Stimulated activated CD4-positive, alpha-beta T cell treated with anti-CD3 and anti-CD28 coated beads, Interleukin-4, amount 100 ng/mL, for 1 hour (primary cell): ENCODE measurements at regions not wholly inside any gene's neighbourhood (a gene's known extent, or its start where the extent isn't known, plus 50 kb on each side); places are given as distances from the start of the nearest gene placed in this dataset.
"Not testable (repeated sequence)": the region's sequence is repeated elsewhere in the genome, so short reads cannot be mapped to it uniquely, and the experiment has no call there.

ENCODE experiments used
- DNase-seq: peaks from one replicate; pipeline ENCODE4 v3.0.0-alpha.2; 2020

- no peak for DNase-seq
These were observed 72.9 kb upstream of the EEF1E1 start for GRCh38 chr6:8175046-8175777.

DNA sequence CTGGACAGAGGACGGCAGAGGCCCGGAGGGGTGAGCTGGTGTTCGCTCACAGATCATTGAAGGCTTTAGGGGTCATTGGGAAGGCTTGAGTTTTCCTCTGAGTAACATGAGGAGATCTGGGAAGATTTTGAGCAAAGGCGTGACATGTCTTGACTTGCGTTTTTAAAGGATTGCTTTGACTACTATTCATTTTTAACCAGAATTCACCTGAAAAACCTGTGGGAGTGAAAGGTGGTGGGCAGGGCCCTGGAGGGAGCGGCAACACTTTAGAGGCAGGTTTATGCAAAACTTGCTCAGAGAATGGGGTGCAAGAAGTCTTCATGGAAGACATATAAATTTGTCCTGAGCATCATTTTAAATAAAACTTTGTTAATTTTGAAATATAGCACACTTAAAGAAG is 72.2 kb upstream of the EEF1E1 start:
- no peak for DNase-seq

GRCh38 chr6:8172530-8172929 is 70.2 kb upstream of the EEF1E1 start:
- DNase-seq, result no peak

GRCh38 chr6:8170754-8171153 is 68.4 kb upstream of the EEF1E1 start:
- DNase-seq, result no peak

- DNase-seq, result no peak
These were observed 67.9 kb upstream of the EEF1E1 start for GRCh38 chr6:8170245-8170644.

GRCh38 chr6:8166156-8166555 is 63.8 kb upstream of the EEF1E1 start:
- DNase-seq, result no peak

DNA sequence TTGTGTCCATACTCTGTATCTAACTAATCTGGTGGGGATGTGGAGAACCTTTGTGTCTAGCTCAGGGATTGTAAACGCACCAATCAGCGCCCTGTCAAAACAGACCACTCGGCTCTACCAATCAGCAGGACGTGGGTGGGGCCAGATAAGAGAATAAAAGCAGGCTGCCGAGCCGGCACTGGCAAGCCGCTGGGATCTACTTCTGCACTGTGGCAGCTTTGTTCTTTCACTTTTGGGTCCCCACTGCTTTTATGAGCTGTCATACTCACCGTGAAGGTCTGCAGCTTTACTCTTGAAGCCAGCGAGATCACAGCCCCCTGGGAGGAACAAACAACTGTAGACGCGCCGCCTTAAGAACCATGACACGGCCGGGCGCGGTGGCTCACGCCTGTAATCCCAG is 62.7 kb upstream of the EEF1E1 start:
- DNase-seq, result not testable (repeated sequence)

GRCh38 chr6:8164281-8164680 is 61.9 kb upstream of the EEF1E1 start:
- DNase-seq, result not testable (repeated sequence)

GRCh38 chr6:8159966-8160365 is 57.6 kb upstream of the EEF1E1 start:
- no peak for DNase-seq

DNA sequence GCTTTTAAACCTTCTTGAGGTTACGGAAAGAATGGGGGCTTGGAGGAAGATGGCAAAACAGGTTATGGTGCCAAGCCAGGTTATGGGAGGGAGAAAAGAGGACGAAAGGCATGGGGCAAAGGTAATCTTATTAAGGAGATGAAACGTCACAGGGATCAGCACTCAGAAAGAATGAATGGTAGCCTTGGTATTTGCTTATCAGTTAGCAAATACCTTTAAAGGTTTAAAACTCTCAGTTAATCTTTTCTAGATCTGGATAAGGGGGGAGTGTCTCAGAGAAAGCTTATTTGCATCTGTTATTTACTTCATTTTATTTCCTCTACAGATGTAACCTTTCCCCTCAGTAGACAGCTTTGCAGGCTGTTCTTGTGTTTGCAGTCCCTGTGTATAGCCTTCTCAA is 55.5 kb upstream of the EEF1E1 start:
- DNase-seq, result no peak

DNA sequence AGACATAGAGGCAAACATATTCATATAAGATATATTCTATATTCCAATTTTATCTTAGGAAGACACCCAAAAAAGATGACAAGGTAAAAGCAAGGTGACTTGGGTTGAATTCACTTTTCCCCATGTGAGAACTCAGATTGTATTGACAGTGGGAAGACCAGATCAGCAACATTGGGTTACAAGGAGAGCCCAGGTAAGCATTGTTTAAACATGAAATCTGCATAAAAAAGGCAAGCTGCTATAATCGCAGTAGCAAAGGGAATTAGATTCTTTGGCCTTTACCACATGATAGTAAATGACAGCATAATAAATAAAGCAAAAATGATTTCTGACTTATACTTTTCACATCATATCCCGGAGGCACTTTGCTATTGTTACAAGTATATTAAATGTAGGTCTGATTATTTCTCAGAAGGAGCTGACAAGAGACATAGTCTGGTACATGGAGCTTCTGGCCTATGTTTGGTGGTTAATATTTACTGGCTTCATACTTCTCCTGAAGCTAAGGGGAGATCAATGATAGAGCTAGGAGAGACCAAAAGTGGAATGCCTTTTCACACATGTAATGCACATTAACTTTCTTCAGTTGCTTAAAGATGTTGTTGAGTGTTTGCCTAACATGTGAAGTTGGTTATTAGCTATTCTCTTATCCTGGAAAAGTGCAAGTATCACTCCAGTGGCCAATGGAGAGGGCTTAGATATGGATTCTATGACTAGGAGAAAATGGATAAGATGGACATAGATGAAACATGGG is 53.1 kb upstream of the EEF1E1 start:
- no peak for DNase-seq
